Spleen (tissue), 11 donors: ENCODE measurements at regions not wholly inside any gene's neighbourhood (a gene's known extent, or its start where the extent isn't known, plus 50 kb on each side); places are given as distances from the start of the nearest gene placed in this dataset.

Source experiments
- DNase-seq: peaks from one replicate; pipeline ENCODE4 v3.0.0-alpha.2; 2020
- H3K27ac ChIP-seq, 8 donors: fragments of 200-600 bp; sonication (generic) in 7 of 8; 1 replicate in 4 of 8; 2 replicates in 4 of 8; pipeline versions ENCODE4 v1.5.0 to v1.8.0; 2016 to 2021; ENCODE audit warnings: inconsistent platforms in 4 of 8, mild to moderate bottlenecking in 4 of 8, moderate library complexity in 1 of 8
- H3K27me3 ChIP-seq, 7 donors: fragments of 200-600 bp; sonication (generic) in 6 of 7; replicated peaks in 1 of 7; 1 replicate in 4 of 7; 2 replicates in 3 of 7; pipeline versions ENCODE4 v1.5.0 to v1.8.0; 2016 to 2021; ENCODE audit warnings: inconsistent platforms in 3 of 7, mild to moderate bottlenecking in 1 of 7
- H3K36me3 ChIP-seq, 6 donors: fragments of 200-600 bp; sonication (generic) in 5 of 6; 1 replicate in 4 of 6; 2 replicates in 2 of 6; pipeline versions ENCODE4 v1.5.0 to v1.8.0; 2016 to 2021; ENCODE audit warnings: inconsistent platforms in 2 of 6
- H3K4me1 ChIP-seq, 6 donors: fragments of 200-600 bp; sonication (generic) in 5 of 6; 1 replicate in 3 of 6; 2 replicates in 3 of 6; pipeline versions ENCODE4 v1.5.0 to v1.8.0; 2016 to 2021; ENCODE audit warnings: inconsistent platforms in 3 of 6
- H3K4me3 ChIP-seq, 8 donors: fragments of 200-600 bp; sonication (generic) in 7 of 8; 1 replicate in 4 of 8; 2 replicates in 4 of 8; pipeline versions ENCODE4 v1.5.0 to v1.8.0; 2016 to 2021; ENCODE audit warnings: inconsistent platforms in 4 of 8, mild to moderate bottlenecking in 4 of 8, moderate library complexity in 2 of 8
- H3K9me3 ChIP-seq, 8 donors: fragments of 200-600 bp; sonication (generic) in 7 of 8; 1 replicate in 4 of 8; 2 replicates in 4 of 8; pipeline versions ENCODE4 v1.5.0 to v1.8.0; 2016 to 2021; ENCODE audit warnings: inconsistent platforms in 4 of 8
- POLR2A ChIP-seq, 3 donors: fragments of 450-650 bp; IDR thresholded peaks; one replicate each; pipeline ENCODE4 v1.5.1; 2017; ENCODE audit warnings: antibody characterized with exemption in 3 of 3, mild to moderate bottlenecking in 1 of 3
- POLR2AphosphoS5 ChIP-seq, 3 donors: sonication (generic); formaldehyde crosslinking; IDR thresholded peaks; one replicate each; pipeline ENCODE4 v1.5.1; 2017; ENCODE audit warnings: antibody characterized with exemption in 3 of 3
- WGBS, 5 donors: extraction: QIAGEN DNeasy Blood & Tissue Kit in 3 of 5; methylation state at CpG; one replicate each; pipeline versions ENCODE4 v1.1.5 to v1.1.7; 2013 to 2018; 5-methylcytosine and 5-hydroxymethylcytosine counted together
- intact Hi-C: fragments of 100-400 bp; cut with DNase I; formaldehyde crosslinking; loops from one replicate; pipeline ENCODE4 v1.15.0; 2023; ENCODE audit warnings: low total_unique reads
- TF ChIP-seq, protein P1 (sequence below), 11 experiments: fragments of 200-600 bp in 7 of 11; fragments of 450-650 bp in 4 of 11; sonication (generic) in 4 of 11; IDR thresholded peaks in 8 of 11; conservative IDR thresholded peaks in 3 of 11; 1 replicate in 7 of 11; 2 replicates in 4 of 11; pipeline versions ENCODE4 v1.4.0 to v1.8.0; 2016 to 2021; ENCODE audit warnings: antibody characterized with exemption in 11 of 11, inconsistent platforms in 4 of 11, mild to moderate bottlenecking in 1 of 11
- donor health status: healthy with polysubstance abuse.
- donor health status: DM: no; HTN: no; CAD: no; lungs with moderate emphysema.
- donor health status: DM: no; HTN: no; CAD: no.
- donor health status: Bipolar disorder and iron deficiency.
- donor health status: healthy.
- donor health status: DM: no; HTN: no; CAD: no.
- donor health status: DM: yes; HTN: yes; CAD: no.

DNA sequence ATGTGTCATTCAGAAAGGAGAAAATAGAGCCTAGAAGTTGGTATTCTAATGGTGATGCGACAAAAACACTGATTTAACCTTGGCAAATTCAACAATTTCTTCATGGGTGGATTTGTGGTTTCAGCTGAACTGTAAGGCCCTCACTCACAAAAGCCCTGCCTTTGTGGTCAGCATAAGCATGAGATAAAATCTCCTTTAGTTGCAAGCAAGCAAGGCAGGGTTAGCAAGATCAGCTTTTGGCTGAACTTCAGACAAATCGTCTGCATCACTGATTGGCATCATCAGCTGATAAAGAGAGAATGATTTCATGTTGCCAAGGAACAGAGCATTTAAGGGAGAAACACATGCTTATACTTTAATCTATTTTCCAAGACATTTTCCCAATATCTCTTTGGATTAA, 2582.2 kb downstream of the PCDH7 start:
- H3K27ac ChIP-seq: no peak overlapping the region
- no peaks in the 10 kb centered on the region for H3K27me3 ChIP-seq
- no peaks in the 10 kb centered on the region for H3K36me3 ChIP-seq
- intact Hi-C loops: no loop called here
- no peak overlapping the region for H3K4me3 ChIP-seq
- 36 to 51% (median 38%) methylated on average over 2 of the region's 2 CpGs for WGBS, 5 donors
- TF ChIP-seq, protein P1, sequence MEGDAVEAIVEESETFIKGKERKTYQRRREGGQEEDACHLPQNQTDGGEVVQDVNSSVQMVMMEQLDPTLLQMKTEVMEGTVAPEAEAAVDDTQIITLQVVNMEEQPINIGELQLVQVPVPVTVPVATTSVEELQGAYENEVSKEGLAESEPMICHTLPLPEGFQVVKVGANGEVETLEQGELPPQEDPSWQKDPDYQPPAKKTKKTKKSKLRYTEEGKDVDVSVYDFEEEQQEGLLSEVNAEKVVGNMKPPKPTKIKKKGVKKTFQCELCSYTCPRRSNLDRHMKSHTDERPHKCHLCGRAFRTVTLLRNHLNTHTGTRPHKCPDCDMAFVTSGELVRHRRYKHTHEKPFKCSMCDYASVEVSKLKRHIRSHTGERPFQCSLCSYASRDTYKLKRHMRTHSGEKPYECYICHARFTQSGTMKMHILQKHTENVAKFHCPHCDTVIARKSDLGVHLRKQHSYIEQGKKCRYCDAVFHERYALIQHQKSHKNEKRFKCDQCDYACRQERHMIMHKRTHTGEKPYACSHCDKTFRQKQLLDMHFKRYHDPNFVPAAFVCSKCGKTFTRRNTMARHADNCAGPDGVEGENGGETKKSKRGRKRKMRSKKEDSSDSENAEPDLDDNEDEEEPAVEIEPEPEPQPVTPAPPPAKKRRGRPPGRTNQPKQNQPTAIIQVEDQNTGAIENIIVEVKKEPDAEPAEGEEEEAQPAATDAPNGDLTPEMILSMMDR (IDR thresholded peaks at IDR 0.05 in 8 of 11, conservative IDR thresholded peaks at IDR 0.05 in 3 of 11): no peak
- TF ChIP-seq POLR2AphosphoS5 (IDR thresholded peaks at IDR 0.05): no peak
- TF ChIP-seq POLR2A (IDR thresholded peaks at IDR 0.05): no peak
- DNase-seq: no peak
- H3K4me1 ChIP-seq: no peaks in the 10 kb centered on the region
- H3K9me3 ChIP-seq: peaks cover 0 to 31% (median 9%) of the 10 kb centered on the region in 8 donors

DNA sequence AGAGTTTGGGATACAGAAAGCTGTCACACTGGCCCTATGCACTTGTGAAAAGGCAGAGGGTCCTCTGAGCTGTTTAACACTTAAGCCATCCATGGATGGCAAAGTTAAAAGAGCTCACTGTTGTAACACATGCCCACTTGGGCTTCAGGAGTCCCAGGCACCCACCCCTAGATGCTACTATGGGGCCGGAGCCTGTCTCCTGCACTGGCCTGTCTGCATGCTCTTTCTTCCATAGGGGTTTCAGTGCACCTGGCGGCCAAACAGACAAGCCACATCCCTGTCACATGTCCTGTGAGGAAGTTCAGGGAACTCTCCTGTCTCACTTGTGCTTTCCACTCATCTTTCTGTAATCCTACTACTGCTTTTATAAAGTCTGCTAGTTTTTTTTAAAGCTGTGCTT, 2586.0 kb downstream of the PCDH7 start:
- DNase-seq: no peak
- Histone ChIP-seq H3K4me3 (no peak overlapping the region), H3K27me3 (no peaks in the 10 kb centered on the region), H3K4me1 (no peaks in the 10 kb centered on the region), H3K9me3 (peaks cover 0 to 24% (median 12%) of the 10 kb centered on the region in 8 donors), H3K36me3 (no peaks in the 10 kb centered on the region), H3K27ac (no peak overlapping the region)
- WGBS, 5 donors: 72 to 82% (median 79%) methylated on average over 2 of the region's 2 CpGs
- no peak for TF ChIP-seq POLR2AphosphoS5 (IDR thresholded peaks at IDR 0.05)
- TF ChIP-seq POLR2A (IDR thresholded peaks at IDR 0.05): no peak
- TF ChIP-seq, protein P1 (IDR thresholded peaks at IDR 0.05 in 8 of 11, conservative IDR thresholded peaks at IDR 0.05 in 3 of 11): no peak
- intact Hi-C loops: no loop called here

DNA sequence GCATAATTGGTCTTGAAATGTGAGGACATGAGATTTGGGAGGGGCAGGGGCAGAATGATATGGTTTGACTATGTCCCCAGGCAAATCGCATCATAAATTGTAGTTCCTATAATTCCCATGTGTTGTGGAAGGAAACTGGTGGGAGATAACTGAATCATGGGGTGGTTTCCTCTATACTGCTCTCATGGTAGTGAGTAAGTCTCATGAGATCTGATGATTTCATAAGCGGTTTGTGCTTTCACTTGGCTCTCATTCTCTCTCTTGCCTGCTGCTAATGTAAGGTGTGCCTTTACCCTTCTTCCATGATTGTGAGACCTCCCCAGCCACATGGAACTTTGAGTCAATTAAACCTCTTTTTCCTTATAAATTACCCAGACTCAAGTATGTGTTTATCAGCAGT, 2595.9 kb downstream of the PCDH7 start:
- TF ChIP-seq, protein P1 (IDR thresholded peaks at IDR 0.05 in 8 of 11, conservative IDR thresholded peaks at IDR 0.05 in 3 of 11): no peak
- Histone ChIP-seq H3K27ac (no peak overlapping the region), H3K4me3 (no peak overlapping the region), H3K27me3 (no peaks in the 10 kb centered on the region), H3K36me3 (no peaks in the 10 kb centered on the region), H3K9me3 (peaks cover 0 to 35% (median 12%) of the 10 kb centered on the region in 8 donors), H3K4me1 (no peaks in the 10 kb centered on the region)
- 79 to 87% (median 84%) methylated on average over 2 of the region's 2 CpGs for WGBS, 5 donors
- DNase-seq: no peak
- intact Hi-C loops: no loop called here

DNA sequence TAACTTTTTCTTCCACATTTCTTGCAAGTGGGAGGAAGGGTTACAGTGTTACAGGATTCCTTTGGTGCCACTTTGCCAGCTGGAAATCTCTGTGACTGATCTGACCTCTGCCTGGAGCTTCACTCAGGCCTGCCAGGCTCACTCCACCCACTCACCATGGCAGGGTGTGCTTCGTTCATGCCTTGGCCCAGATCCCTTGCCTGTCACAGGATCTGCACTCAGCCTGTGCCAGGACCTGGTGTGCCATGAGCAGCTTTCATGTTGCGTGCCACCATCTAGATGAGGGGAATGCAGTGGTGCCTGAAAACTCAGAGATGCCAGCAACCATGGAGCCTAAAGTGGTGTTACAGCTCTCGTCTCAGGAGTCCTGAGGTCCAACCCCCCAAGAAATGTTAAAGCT, 2596.4 kb downstream of the PCDH7 start:
- H3K4me1 ChIP-seq: no peaks in the 10 kb centered on the region
- no peaks in the 10 kb centered on the region for H3K36me3 ChIP-seq
- H3K27me3 ChIP-seq: no peaks in the 10 kb centered on the region
- H3K4me3 ChIP-seq: no peak overlapping the region
- peaks cover 0 to 35% (median 12%) of the 10 kb centered on the region in 8 donors for H3K9me3 ChIP-seq
- no peak for DNase-seq
- intact Hi-C loops: no loop called here
- no peak overlapping the region for H3K27ac ChIP-seq
- TF ChIP-seq, protein P1 (IDR thresholded peaks at IDR 0.05 in 8 of 11, conservative IDR thresholded peaks at IDR 0.05 in 3 of 11): no peak
- TF ChIP-seq POLR2AphosphoS5 (IDR thresholded peaks at IDR 0.05) (no peak), POLR2A (IDR thresholded peaks at IDR 0.05) (no peak)
- 55 to 84% (median 76%) methylated on average over 2 to 3 of the region's 3 CpGs for WGBS, 5 donors
